ENCODE measurements at regions not wholly inside any gene's neighbourhood (a gene's known extent, or its start where the extent isn't known, plus 50 kb on each side); places are given as distances from the start of the nearest gene placed in this dataset.

GRCh38 chr3:144185276-144185675 lies 213.7 kb downstream of the DIPK2A start:
- intact Hi-C loops (cut with DNase I; ENCODE audit: low total_unique reads): no loop called here
- no peak for DNase-seq (ENCODE audit: low spot score in 2 of 2)
- Histone ChIP-seq H3K27ac (no peak overlapping the region), H3K4me1 (no peaks in the 10 kb centered on the region), H3K9me3 (peaks cover 0 to 11% of the 10 kb centered on the region in 2 donors), H3K36me3 (no peaks in the 10 kb centered on the region), H3K4me3 (no peak overlapping the region), H3K27me3 (no peaks in the 10 kb centered on the region)
- TF ChIP-seq POLR2AphosphoS5 (IDR thresholded peaks at IDR 0.05) (no peak), POLR2A (IDR thresholded peaks at IDR 0.05) (no peak), CTCF (IDR thresholded peaks at IDR 0.05) (no peak)

- intact Hi-C loops (cut with DNase I; ENCODE audit: low total_unique reads): no loop called here
- no peak for TF ChIP-seq POLR2A (IDR thresholded peaks at IDR 0.05)
- no peak for TF ChIP-seq CTCF (IDR thresholded peaks at IDR 0.05)
- no peak for TF ChIP-seq POLR2AphosphoS5 (IDR thresholded peaks at IDR 0.05)
Measured at GRCh38 chr3:144187531-144188210, 216.0 kb downstream of the DIPK2A start.

GRCh38 chr3:144189044-144189443 lies 217.4 kb downstream of the DIPK2A start:
- H3K4me1 ChIP-seq: no peaks in the 10 kb centered on the region
- intact Hi-C loops (cut with DNase I; ENCODE audit: low total_unique reads): no loop called here
- H3K4me3 ChIP-seq: no peak overlapping the region
- no peaks in the 10 kb centered on the region for H3K27me3 ChIP-seq
- no peak overlapping the region for H3K27ac ChIP-seq
- H3K36me3 ChIP-seq: no peaks in the 10 kb centered on the region
- no peak for DNase-seq (ENCODE audit: low spot score in 2 of 2)
- TF ChIP-seq POLR2AphosphoS5 (IDR thresholded peaks at IDR 0.05): no peak
- TF ChIP-seq POLR2A (IDR thresholded peaks at IDR 0.05): no peak
- no peak for TF ChIP-seq CTCF (IDR thresholded peaks at IDR 0.05)
- H3K9me3 ChIP-seq: peaks cover 0 to 11% of the 10 kb centered on the region in 2 donors

More at GRCh38 chr3:144187531-144188210, 216.0 kb downstream of the DIPK2A start:
- DNase-seq (ENCODE audit: low spot score in 2 of 2): no peak
- Histone ChIP-seq H3K4me3 (no peak overlapping the region), H3K27me3 (no peaks in the 10 kb centered on the region), H3K4me1 (no peaks in the 10 kb centered on the region), H3K9me3 (peaks cover 0 to 11% of the 10 kb centered on the region in 2 donors), H3K36me3 (no peaks in the 10 kb centered on the region), H3K27ac (no peak overlapping the region)

- intact Hi-C loops (cut with DNase I; ENCODE audit: low total_unique reads): no loop called here
- TF ChIP-seq POLR2A (IDR thresholded peaks at IDR 0.05): no peak
- TF ChIP-seq CTCF (IDR thresholded peaks at IDR 0.05): no peak
- TF ChIP-seq POLR2AphosphoS5 (IDR thresholded peaks at IDR 0.05): no peak
Measured at GRCh38 chr3:144197116-144197515, 225.5 kb downstream of the DIPK2A start.

GRCh38 chr3:144197582-144197981 lies 226.0 kb downstream of the DIPK2A start:
- H3K4me1 ChIP-seq: no peaks in the 10 kb centered on the region
- no peak overlapping the region for H3K27ac ChIP-seq
- no peak for DNase-seq (ENCODE audit: low spot score in 2 of 2)
- TF ChIP-seq CTCF (IDR thresholded peaks at IDR 0.05) (no peak), POLR2AphosphoS5 (IDR thresholded peaks at IDR 0.05) (no peak), POLR2A (IDR thresholded peaks at IDR 0.05) (no peak)
- intact Hi-C loops (cut with DNase I; ENCODE audit: low total_unique reads): no loop called here
- H3K9me3 ChIP-seq: peaks cover 6 to 7% of the 10 kb centered on the region in 2 donors
- no peaks in the 10 kb centered on the region for H3K36me3 ChIP-seq
- H3K4me3 ChIP-seq: no peak overlapping the region
- no peaks in the 10 kb centered on the region for H3K27me3 ChIP-seq

More at GRCh38 chr3:144197116-144197515, 225.5 kb downstream of the DIPK2A start:
- Histone ChIP-seq H3K4me1 (no peaks in the 10 kb centered on the region), H3K27me3 (no peaks in the 10 kb centered on the region), H3K36me3 (no peaks in the 10 kb centered on the region), H3K4me3 (no peak overlapping the region), H3K27ac (no peak overlapping the region), H3K9me3 (peaks cover 6 to 7% of the 10 kb centered on the region in 2 donors)
- no peak for DNase-seq (ENCODE audit: low spot score in 2 of 2)

Data from breast epithelium (tissue), 4 donors.